Duodenal mucosa (tissue), 2 donors: ENCODE measurements at regions not wholly inside any gene's neighbourhood (a gene's known extent, or its start where the extent isn't known, plus 50 kb on each side); places are given as distances from the start of the nearest gene placed in this dataset.

Experiments
- H3K27ac ChIP-seq: one replicate; pipeline ENCODE4 v1.7.0; 2013; ENCODE audit warnings: low read depth, low read length
- H3K27me3 ChIP-seq, 2 donors: one replicate each; pipeline ENCODE4 v1.7.0; 2013; ENCODE audit warnings: low read length in 2 of 2, control low read depth in 1 of 2; ENCODE audit not compliant: insufficient read depth in 2 of 2, control insufficient read depth in 1 of 2
- H3K36me3 ChIP-seq, 2 donors: one replicate each; pipeline ENCODE4 v1.7.0; 2013; ENCODE audit warnings: low read length in 2 of 2, control low read depth in 1 of 2; ENCODE audit not compliant: insufficient read depth in 2 of 2, control insufficient read depth in 1 of 2
- H3K4me1 ChIP-seq, 2 donors: one replicate each; pipeline ENCODE4 v1.7.0; 2013; ENCODE audit warnings: low read length in 2 of 2, control low read depth in 1 of 2; ENCODE audit not compliant: insufficient read depth in 2 of 2, control insufficient read depth in 1 of 2
- H3K4me3 ChIP-seq, 2 donors: one replicate each; pipeline ENCODE4 v1.7.0; 2013; ENCODE audit warnings: low read length in 2 of 2, low read depth in 1 of 2
- H3K9ac ChIP-seq, 2 donors: one replicate each; pipeline ENCODE4 v1.7.0; 2013; ENCODE audit warnings: low read length in 2 of 2, low read depth in 1 of 2
- H3K9me3 ChIP-seq, 2 donors: one replicate each; pipeline ENCODE4 v1.7.0; 2013; ENCODE audit warnings: low read length in 2 of 2, control low read depth in 1 of 2; ENCODE audit not compliant: control insufficient read depth in 1 of 2

- Histone ChIP-seq H3K36me3 (no peaks in the 10 kb centered on the region), H3K9ac (no peak overlapping the region), H3K9me3 (no peaks in the 10 kb centered on the region), H3K27me3 (no peaks in the 10 kb centered on the region), H3K4me1 (no peaks in the 10 kb centered on the region), H3K4me3 (no peak overlapping the region), H3K27ac (no peak overlapping the region)
Observed at GRCh38 chr13:105048677-105049076, 1486.8 kb downstream of the EFNB2 start.

- no peak overlapping the region for H3K9ac ChIP-seq
- H3K4me3 ChIP-seq, result no peak overlapping the region
- H3K27ac ChIP-seq, result no peak overlapping the region
- H3K27me3 ChIP-seq, result no peaks in the 10 kb centered on the region
- no peaks in the 10 kb centered on the region for H3K36me3 ChIP-seq
- H3K4me1 ChIP-seq, result no peaks in the 10 kb centered on the region
- no peaks in the 10 kb centered on the region for H3K9me3 ChIP-seq
Observed at GRCh38 chr13:105047676-105048295, 1487.7 kb downstream of the EFNB2 start.

GRCh38 chr13:105037110-105037509, 1498.4 kb downstream of the EFNB2 start:
- no peak overlapping the region for H3K9ac ChIP-seq

GRCh38 chr13:105035092-105035491, 1500.4 kb downstream of the EFNB2 start:
- Histone ChIP-seq H3K27me3 (no peaks in the 10 kb centered on the region), H3K4me3 (no peak overlapping the region), H3K4me1 (no peaks in the 10 kb centered on the region)

More at GRCh38 chr13:105037110-105037509, 1498.4 kb downstream of the EFNB2 start:
- Histone ChIP-seq H3K4me1 (no peaks in the 10 kb centered on the region), H3K9me3 (no peaks in the 10 kb centered on the region), H3K4me3 (no peak overlapping the region), H3K27ac (no peak overlapping the region), H3K27me3 (no peaks in the 10 kb centered on the region), H3K36me3 (no peaks in the 10 kb centered on the region)

GRCh38 chr13:105033999-105034398, 1501.5 kb downstream of the EFNB2 start:
- H3K4me3 ChIP-seq, result no peak overlapping the region
- no peaks in the 10 kb centered on the region for H3K36me3 ChIP-seq
- no peak overlapping the region for H3K9ac ChIP-seq
- H3K9me3 ChIP-seq, result no peaks in the 10 kb centered on the region
- no peaks in the 10 kb centered on the region for H3K27me3 ChIP-seq
- H3K4me1 ChIP-seq, result no peaks in the 10 kb centered on the region
- no peak overlapping the region for H3K27ac ChIP-seq

More at GRCh38 chr13:105035092-105035491, 1500.4 kb downstream of the EFNB2 start:
- H3K27ac ChIP-seq, result no peak overlapping the region
- H3K9ac ChIP-seq, result no peak overlapping the region
- no peaks in the 10 kb centered on the region for H3K9me3 ChIP-seq
- H3K36me3 ChIP-seq, result no peaks in the 10 kb centered on the region

- no peak overlapping the region for H3K27ac ChIP-seq
- no peak overlapping the region for H3K9ac ChIP-seq
- H3K4me3 ChIP-seq, result no peak overlapping the region
- H3K36me3 ChIP-seq, result no peaks in the 10 kb centered on the region
- H3K4me1 ChIP-seq, result no peaks in the 10 kb centered on the region
- no peaks in the 10 kb centered on the region for H3K27me3 ChIP-seq
- no peaks in the 10 kb centered on the region for H3K9me3 ChIP-seq
Observed at GRCh38 chr13:105031306-105031705, 1504.2 kb downstream of the EFNB2 start.

- H3K9ac ChIP-seq, result no peak overlapping the region
- no peaks in the 10 kb centered on the region for H3K36me3 ChIP-seq
- H3K27me3 ChIP-seq, result no peaks in the 10 kb centered on the region
- no peak overlapping the region for H3K27ac ChIP-seq
- no peak overlapping the region for H3K4me3 ChIP-seq
- H3K4me1 ChIP-seq, result no peaks in the 10 kb centered on the region
- no peaks in the 10 kb centered on the region for H3K9me3 ChIP-seq
Observed at GRCh38 chr13:105030851-105031250, 1504.6 kb downstream of the EFNB2 start.

- H3K36me3 ChIP-seq, result no peaks in the 10 kb centered on the region
- no peaks in the 10 kb centered on the region for H3K27me3 ChIP-seq
- H3K4me3 ChIP-seq, result no peak overlapping the region
- no peak overlapping the region for H3K9ac ChIP-seq
- H3K27ac ChIP-seq, result no peak overlapping the region
- no peaks in the 10 kb centered on the region for H3K4me1 ChIP-seq
- H3K9me3 ChIP-seq, result peaks cover 0 to 5% of the 10 kb centered on the region in 2 donors
Observed at GRCh38 chr13:105019073-105019472, 1516.4 kb downstream of the EFNB2 start.

GRCh38 chr13:105016266-105016665, 1519.2 kb downstream of the EFNB2 start:
- no peak overlapping the region for H3K9ac ChIP-seq
- H3K27ac ChIP-seq, result no peak overlapping the region
- H3K27me3 ChIP-seq, result no peaks in the 10 kb centered on the region
- no peaks in the 10 kb centered on the region for H3K36me3 ChIP-seq
- no peaks in the 10 kb centered on the region for H3K4me1 ChIP-seq
- no peaks in the 10 kb centered on the region for H3K9me3 ChIP-seq
- H3K4me3 ChIP-seq, result no peak overlapping the region

GRCh38 chr13:105008604-105009003, 1526.9 kb downstream of the EFNB2 start:
- no peak overlapping the region for H3K4me3 ChIP-seq
- no peaks in the 10 kb centered on the region for H3K27me3 ChIP-seq
- no peaks in the 10 kb centered on the region for H3K9me3 ChIP-seq
- H3K9ac ChIP-seq, result no peak overlapping the region
- H3K4me1 ChIP-seq, result no peaks in the 10 kb centered on the region
- H3K36me3 ChIP-seq, result no peaks in the 10 kb centered on the region
- no peak overlapping the region for H3K27ac ChIP-seq
